Gastrocnemius medialis (tissue), 4 donors: ENCODE measurements at regions not wholly inside any gene's neighbourhood (a gene's known extent, or its start where the extent isn't known, plus 50 kb on each side); places are given as distances from the start of the nearest gene placed in this dataset.

Source experiments
- CTCF ChIP-seq, 5 experiments: fragments of 450-650 bp in 3 of 5; fragments of 200-600 bp in 2 of 5; sonication (generic) in 2 of 5; IDR thresholded peaks in 4 of 5; conservative IDR thresholded peaks in 1 of 5; 1 replicate in 4 of 5; 2 replicates in 1 of 5; pipeline ENCODE4 v1.5.1; 2016 to 2019; ENCODE audit warnings: antibody characterized with exemption in 5 of 5, mild to moderate bottlenecking in 3 of 5, moderate library complexity in 3 of 5
- POLR2A ChIP-seq, 2 donors: fragments of 450-650 bp; IDR thresholded peaks; one replicate each; pipeline ENCODE4 v1.6.1; 2017; ENCODE audit warnings: antibody characterized with exemption in 2 of 2, mild to moderate bottlenecking in 2 of 2, moderate library complexity in 2 of 2

GRCh38 chr7:88689821-88690220, 69.7 kb upstream of the ZNF804B start:
- TF ChIP-seq CTCF (IDR thresholded peaks at IDR 0.05 in 4 of 5, conservative IDR thresholded peaks at IDR 0.05 in 1 of 5), result no peak
- TF ChIP-seq POLR2A (IDR thresholded peaks at IDR 0.05), result no peak
